ENCODE measurements at regions not wholly inside any gene's neighbourhood (a gene's known extent, or its start where the extent isn't known, plus 50 kb on each side); places are given as distances from the start of the nearest gene placed in this dataset.
"Not testable (repeated sequence)": the region's sequence is repeated elsewhere in the genome, so short reads cannot be mapped to it uniquely, and the experiment has no call there.

GRCh38 chr5:86671536-86671935 lies 53.8 kb downstream of the COX7C start:
- no peak for DNase-seq

- DNase-seq: no peak
Measured at GRCh38 chr5:86674069-86674468, 56.3 kb downstream of the COX7C start.

GRCh38 chr5:86675311-86675710 lies 57.6 kb downstream of the COX7C start:
- DNase-seq: no peak

GRCh38 chr5:86679529-86679928 lies 61.8 kb downstream of the COX7C start:
- DNase-seq: peak; percentile 45

GRCh38 chr5:86679949-86680348 lies 62.2 kb downstream of the COX7C start:
- DNase-seq: no peak

GRCh38 chr5:86684222-86684621 lies 66.5 kb downstream of the COX7C start:
- DNase-seq: no peak

- no peak for DNase-seq
Measured at GRCh38 chr5:86686046-86686445, 68.3 kb downstream of the COX7C start.

GRCh38 chr5:86688406-86688805 lies 70.7 kb downstream of the COX7C start:
- DNase-seq: no peak

- DNase-seq: no peak
Measured at GRCh38 chr5:86689103-86689729, 71.5 kb downstream of the COX7C start.

GRCh38 chr5:86709157-86709881 lies 91.6 kb downstream of the COX7C start:
- DNase-seq: no peak

GRCh38 chr5:86716121-86716520 lies 98.4 kb downstream of the COX7C start:
- no peak for DNase-seq

- DNase-seq: not testable (repeated sequence)
Measured at GRCh38 chr5:86731319-86732117, 113.8 kb downstream of the COX7C start.

GRCh38 chr5:86735370-86735769 lies 117.6 kb downstream of the COX7C start:
- no peak for DNase-seq

GRCh38 chr5:86737579-86737978 lies 119.8 kb downstream of the COX7C start:
- DNase-seq: no peak

- DNase-seq: no peak
Measured at GRCh38 chr5:86748538-86749105, 130.9 kb downstream of the COX7C start.

GRCh38 chr5:86749841-86750240 lies 132.1 kb downstream of the COX7C start:
- DNase-seq: no peak

GRCh38 chr5:86756839-86757238 lies 139.1 kb downstream of the COX7C start:
- DNase-seq: no peak

GRCh38 chr5:86757824-86758223 lies 140.1 kb downstream of the COX7C start:
- DNase-seq: peak; percentile 64

GRCh38 chr5:86760661-86761060 lies 142.9 kb downstream of the COX7C start:
- DNase-seq: peak; percentile 13

- no peak for DNase-seq
Measured at GRCh38 chr5:86763929-86764328, 146.2 kb downstream of the COX7C start.

- no peak for DNase-seq
Measured at GRCh38 chr5:86765778-86766502, 148.2 kb downstream of the COX7C start.

- no peak for DNase-seq
Measured at GRCh38 chr5:86768699-86769202, 151.0 kb downstream of the COX7C start.

- no peak for DNase-seq
Measured at GRCh38 chr5:86780018-86780417, 162.3 kb downstream of the COX7C start.

Data from NCI-H226 (cell line).